Endothelial cell of hepatic sinusoid (primary cell): ENCODE measurements at regions not wholly inside any gene's neighbourhood (a gene's known extent, or its start where the extent isn't known, plus 50 kb on each side); places are given as distances from the start of the nearest gene placed in this dataset.

Experiments used
- in situ Hi-C: cut with HindIII; loops from 2 replicates; pipeline ENCODE4 v1.10.0; 2017; ENCODE audit warnings: low sequenced_read_pairs

DNA sequence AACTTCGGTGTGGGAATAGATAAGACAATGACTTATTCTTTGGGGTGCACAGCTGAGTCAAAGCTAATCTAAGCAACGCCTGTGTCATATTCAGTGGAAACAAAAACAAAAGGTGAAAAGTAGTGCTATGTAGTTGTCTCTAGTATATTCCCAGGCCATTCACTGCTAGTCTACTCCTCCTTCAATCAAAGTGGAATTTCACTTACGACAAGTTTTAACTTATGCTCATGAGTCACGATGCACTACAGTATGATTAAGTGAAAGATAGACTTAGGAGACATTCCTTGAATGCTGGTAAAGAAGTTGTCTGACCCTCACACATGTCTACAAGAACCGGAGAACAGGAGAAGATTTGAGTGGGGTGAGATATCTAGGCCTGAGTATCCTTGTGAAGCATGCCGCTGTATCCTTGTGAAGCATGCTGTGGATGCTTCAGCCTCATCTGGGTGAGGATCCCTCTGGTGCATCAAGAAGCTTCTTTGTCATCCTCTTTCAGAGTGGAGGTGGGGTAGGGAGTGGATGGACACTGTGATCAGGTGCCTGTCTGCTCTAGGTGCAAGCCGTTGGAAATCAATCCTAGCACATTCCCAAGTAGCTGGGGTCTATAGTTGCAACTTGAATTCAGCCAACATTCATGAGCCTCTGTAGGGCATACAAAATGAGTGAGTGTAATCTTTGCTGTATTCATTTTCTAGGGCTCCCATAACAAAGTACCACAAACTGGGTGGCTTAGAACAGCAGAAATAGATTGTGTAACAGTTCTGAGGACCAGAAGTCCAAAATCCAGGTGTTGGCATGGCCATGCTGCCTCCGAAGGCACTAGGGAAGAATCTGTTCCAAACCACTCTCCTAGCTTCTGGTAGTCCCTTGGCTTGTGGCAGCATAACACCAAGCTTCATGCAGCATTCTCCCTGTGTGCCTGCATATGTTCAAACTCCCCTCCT lies 173.5 kb upstream of the FN1 start:
- in situ Hi-C loops, result loop anchor here (5.0 to 10.0 kb wide), 3 partner anchors 65 to 132 kb away; no protein-coding TSS in a partner anchor

DNA sequence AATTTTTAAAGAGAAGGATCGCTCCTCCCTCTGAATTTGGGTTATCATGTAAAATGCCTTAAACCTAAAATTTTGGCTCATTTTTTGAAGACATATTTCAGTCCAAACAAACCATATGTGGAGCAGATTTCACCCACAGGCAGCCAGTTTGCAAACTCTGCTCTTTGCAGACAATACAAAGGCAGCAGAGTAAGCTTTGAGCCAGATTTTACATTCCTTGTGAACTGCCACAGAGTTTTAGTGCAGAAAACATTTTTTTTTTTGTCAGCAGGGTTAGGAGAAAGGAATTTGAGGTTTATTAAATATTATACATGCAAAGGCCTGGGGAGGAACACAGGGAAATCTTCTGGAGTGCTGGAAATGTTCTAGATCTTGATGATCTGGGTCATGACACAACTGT lies 171.9 kb upstream of the FN1 start:
- in situ Hi-C loops, result no loop called here

DNA sequence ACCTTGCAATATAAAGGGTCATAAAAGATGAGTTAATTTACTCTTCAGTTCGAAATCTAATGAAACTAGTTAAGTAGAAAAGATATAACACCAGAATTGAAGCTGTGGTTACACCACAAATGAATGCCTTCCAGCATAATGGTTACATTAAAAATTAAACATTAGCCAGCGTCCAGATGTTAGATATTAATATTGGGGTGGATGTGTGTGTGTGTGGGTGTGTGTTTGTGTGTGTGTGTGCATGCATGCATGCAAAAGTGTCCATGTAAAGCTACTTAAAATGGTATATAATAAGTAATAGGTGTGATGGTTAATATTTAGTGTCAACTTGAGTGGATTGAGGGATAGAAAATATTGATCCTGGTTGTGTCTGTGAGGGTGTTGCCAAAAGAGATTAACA lies 170.4 kb upstream of the FN1 start:
- in situ Hi-C loops, result no loop called here

DNA sequence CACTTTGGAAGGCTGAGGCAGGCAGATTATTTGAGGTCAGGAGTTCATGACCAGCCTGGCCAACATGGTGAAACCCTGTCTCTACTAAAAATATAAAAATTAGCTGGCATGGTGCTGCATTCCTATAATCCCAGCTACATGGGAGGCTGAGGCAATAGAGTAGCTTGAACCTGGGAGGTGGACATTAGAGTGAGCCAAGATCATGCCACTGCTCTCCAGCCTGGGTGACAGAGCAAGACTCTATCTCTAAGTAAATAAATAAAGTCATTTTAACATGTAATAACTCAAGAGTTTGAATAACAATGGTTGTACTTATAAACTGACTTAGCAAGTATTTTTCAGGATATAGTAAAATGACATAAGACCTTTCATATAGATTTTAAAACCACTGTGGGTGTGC lies 169.3 kb upstream of the FN1 start:
- in situ Hi-C loops, result no loop called here

DNA sequence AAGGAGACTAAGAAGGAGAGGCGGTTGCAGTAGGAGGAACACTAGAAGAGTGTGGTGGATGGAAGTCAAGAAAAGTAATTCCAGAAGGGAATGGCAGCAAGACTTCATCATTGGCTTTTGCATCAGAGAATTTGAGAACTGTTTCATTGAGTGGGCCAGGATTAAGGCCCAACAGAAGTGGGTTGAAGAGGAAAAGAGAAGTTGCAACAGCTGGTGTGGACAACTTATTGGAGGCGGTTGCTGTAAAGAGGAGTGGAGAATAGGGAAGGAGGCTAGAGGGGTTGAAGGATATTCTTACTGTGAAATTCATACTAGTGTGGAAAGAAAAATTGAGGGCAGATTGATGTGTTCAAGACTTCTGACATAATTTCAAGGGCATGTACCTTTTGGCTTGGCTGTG lies 168.7 kb upstream of the FN1 start:
- in situ Hi-C loops, result loop anchor here (5.0 kb wide), 1 partner anchor 47 kb away; no protein-coding TSS in a partner anchor

DNA sequence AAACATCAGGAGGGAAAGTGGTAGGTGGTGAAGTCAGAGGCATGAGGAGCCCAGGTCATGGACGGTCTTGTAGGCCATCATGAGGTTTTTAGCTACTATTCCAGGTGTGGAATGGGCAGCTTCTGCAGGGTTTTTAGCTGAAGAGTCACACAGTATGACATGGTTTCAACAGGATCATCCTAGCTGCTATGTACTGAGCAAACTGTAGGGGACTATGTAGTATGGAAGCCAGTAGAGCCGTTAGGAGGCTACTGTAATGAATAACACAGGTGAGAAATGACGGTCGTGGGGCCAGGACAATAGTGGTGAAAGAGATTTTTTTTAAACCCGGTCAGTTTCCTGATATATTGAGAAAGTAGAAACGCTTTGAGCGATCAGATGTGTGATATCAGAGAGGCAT lies 167.6 kb upstream of the FN1 start:
- in situ Hi-C loops, result loop anchor here (5.0 kb wide), 1 partner anchor 46 kb away; no protein-coding TSS in a partner anchor

DNA sequence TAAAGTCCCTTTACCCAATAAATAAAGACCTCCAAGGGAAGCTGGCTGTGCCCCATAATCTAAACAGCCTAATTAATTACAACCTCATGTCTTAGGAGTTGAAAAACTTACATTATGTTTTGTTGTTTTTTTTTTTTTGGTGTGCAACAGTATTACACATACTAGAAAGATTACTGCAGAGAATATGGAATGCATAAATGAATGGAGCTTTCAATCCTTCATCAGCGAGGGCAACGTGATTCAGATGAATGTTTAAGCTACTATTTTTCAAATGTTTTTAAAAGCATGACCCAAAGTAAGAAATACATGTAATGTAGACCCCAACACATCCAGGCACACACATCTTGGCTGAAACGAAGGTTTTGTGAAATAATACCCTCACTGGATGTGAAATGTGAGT lies 167.1 kb upstream of the FN1 start:
- in situ Hi-C loops, result loop anchor here (5.0 kb wide), 1 partner anchor 46 kb away; no protein-coding TSS in a partner anchor

DNA sequence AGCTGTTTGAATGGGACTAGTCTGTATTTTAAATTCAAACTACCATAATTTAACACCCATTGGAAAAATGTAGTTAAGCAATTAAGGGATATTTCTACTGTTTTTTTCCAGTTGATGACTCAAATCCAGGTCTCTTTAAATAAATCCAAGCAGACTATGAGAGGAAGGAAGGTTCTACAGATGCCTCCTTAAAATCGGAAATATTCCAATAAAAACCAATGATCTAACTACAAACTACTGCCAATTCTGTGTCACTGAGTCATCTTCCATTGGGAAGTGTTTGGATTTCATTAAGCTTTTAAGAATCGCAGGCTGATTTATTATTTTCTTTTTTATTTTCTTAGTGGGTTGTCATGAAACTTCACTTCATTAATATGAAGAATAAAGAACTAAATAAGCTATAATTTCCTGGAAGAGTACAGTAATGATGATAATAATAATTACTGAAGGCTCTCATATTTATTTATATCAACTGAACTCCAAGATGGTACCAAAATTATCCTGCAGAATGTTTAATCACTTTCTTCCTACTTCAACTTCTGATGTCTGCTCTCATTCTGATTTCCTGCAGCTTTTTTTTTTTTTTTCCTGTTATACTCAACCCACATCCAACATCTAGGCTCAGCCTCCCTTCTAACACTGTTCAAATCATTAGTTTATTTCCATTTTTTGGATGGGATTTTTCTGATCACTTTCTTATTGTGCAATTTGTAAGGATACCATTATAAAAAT lies 166.3 kb upstream of the FN1 start:
- in situ Hi-C loops, result loop anchor here (5.0 kb wide), 1 partner anchor 45 kb away; no protein-coding TSS in a partner anchor

DNA sequence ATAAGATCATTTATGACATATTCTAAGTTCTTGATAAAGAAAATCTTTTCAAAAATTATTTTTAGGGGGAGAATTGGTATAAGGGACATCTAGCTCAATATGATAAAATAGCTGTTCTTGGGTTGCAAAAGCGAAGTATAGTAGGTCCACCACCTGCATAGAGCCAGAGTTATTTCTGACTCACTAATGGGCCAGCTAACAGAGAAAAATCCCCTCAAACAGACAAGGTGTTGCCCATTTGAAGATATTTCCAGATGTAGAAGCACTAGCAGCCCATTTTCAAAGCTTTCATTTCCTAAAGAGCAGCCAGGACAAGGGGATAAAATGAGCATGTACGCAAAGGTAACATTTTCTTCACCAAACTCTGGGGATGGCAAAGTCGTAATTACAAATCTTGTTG lies 165.7 kb upstream of the FN1 start:
- in situ Hi-C loops, result loop anchor here (5.0 kb wide), 1 partner anchor 44 kb away; no protein-coding TSS in a partner anchor

DNA sequence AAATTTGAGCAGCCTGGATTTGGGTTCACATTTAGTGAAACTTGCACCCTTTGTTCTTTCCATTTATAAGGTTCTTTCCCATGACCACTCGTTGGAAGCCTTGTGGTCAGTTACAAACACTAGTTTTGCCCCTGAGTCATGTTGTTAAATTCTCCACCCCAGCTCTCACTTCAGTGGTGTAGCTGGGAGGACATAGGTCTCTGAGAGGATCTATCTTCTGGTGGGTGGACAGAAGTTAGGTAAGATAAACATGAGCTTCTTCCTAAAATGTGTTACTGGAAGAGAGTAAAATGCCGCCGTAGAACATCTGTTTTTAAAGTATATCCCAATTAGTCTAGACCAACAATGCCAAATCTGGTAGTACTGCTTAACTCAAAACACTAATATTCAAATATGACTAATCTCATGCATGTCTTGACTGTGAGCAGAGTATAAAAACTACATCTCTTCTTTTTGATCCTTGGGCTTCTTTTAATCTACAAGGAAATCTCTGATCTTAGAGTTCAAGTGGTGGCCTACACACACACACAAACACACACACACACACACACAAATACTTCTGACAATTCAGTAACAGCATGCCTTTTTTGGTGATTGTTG lies 162.6 kb upstream of the FN1 start:
- in situ Hi-C loops, result no loop called here

DNA sequence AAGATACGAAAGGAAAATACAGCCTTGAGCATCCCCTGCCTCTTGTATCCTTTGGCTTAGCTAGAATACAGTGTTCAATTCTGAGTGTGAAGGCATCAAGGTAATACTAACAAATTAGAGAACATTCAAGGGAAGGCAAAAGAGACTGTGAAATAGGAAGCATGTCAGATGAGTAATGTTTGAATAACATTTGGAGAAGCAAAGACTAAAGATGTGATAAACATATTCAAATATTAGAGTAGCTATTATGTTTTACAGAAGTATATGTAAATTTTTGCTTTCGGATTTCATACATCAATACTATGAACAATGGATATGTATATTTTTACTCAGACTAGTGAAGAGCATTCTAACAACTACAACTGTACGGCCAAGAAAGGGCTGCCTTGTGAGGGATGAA lies 161.7 kb upstream of the FN1 start:
- in situ Hi-C loops, result no loop called here

DNA sequence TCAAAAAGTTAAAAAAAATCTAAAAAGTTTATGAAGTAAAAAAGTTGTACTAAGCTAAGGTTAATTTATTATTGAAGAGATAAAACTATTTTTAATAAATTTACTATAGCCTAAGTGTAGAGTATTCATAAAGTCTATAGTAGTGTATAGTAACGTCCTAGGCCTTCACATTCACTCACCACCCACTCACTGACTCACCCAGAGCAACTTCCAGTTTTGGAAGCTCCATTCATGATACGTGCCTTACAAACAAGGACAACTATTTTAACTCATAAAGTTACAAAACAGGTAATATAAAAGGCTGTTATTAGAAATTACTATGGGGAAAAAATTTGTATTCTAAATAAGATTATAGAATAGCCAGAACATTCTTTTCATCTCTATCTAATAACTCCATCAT lies 158.9 kb upstream of the FN1 start:
- in situ Hi-C loops, result loop anchor here (5.0 kb wide), 1 partner anchor 67 kb away; no protein-coding TSS in a partner anchor

DNA sequence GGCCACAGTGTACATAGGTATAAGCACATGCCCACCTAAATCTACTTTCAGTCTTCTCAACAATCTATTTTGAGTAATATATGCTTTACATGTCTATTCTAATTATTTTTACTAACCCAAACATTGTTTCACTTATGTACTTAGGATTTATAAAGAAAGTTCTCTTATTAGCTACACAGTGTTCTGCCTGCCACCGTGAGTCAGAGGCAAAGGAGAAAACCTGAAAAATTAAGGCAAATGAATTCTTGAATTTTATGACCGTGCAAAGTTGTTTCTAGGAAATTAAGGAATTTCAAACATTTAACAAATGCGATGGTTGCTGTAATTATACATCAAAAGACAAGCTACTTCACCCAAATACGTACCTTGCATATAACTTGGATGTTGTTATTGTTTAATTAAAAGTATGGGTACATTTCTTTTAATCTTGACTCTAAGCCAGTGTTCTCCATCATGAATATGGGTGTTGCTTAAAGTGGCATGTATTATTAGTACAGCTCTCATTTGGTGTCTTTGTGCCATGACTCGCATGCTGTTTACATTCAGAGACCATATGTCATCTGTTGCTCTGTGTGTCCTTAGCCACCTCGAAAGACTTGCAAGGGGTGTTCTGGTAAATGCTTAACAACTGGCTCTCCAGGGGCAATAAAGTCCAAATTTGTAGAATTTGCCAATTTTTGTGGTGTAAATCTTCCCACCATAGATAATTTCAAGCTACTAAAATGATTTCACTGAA lies 154.3 kb upstream of the FN1 start:
- in situ Hi-C loops, result loop anchor here (5.0 kb wide), 1 partner anchor 63 kb away; no protein-coding TSS in a partner anchor

DNA sequence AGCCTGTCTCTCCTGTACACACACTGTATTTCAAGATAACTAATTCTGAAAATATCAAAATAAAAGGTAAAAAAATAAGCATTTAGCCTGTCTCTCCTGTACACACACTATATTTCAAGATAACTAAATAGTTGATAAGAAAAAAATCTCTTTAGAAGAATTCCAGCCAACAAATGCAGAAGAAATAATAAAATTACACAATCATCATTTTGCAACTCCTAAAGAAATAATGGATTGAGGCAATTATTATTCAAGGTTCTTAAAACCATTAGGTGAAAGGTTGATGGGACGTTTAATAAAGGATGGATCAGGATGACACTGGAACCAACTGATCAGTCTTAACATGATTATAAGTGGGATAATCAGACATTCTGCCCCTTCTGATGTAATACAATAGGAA lies 148.0 kb upstream of the FN1 start:
- in situ Hi-C loops, result no loop called here

DNA sequence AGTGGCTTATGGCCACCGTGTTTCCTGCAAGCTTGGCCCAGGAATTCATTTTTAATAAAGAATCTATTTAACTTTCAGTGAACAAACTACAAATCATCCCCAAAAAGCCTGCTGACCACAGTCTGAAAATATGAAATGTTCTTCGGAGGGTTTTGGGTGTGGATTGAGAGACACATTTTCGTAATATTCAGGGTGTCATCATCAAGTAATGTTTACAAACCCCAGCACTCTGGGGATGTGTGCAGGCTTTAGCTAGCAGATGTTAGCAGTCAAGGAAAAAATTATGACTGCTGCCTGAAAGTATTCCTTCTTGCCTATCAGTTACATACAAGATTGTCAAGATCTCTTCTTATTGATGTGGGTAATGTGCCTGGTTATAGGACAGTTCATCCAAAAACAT lies 143.9 kb upstream of the FN1 start:
- in situ Hi-C loops, result no loop called here

DNA sequence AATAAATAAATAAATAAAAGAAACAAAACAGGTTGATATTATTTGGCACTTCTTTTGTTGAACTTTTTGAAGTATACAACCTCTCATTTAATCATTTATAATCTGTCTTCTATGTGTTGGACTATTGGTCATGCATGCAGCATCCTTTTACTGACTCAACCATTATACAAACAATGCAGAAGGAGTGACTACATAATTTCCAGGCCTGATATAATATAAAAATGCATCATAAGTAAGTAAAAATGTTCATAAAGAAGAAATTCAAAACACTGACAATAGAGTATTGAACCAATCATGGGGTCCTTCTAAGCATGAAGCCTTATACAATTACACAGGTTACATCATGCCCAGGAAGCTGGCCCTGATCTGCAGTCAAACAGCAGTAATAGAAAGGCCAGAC lies 141.5 kb upstream of the FN1 start:
- in situ Hi-C loops, result no loop called here

DNA sequence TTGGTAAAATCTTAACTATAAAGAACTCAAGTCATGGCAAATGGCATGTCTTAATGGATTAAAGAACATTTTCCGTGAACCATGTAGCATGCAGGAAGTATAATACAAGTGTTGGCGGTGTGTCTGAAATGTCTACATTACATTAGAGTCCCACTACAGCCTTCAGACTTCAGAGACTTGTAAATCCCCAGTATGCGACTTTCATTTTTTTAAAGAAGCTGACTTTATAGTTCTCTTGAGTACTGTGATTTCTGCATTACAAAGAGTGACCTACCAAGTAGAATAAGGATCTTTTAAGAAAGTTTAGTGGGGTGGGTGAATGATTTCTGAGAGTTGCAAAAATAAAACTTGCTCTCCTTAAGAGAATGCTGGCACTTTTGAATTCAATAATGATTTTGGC lies 140.7 kb upstream of the FN1 start:
- in situ Hi-C loops, result no loop called here

DNA sequence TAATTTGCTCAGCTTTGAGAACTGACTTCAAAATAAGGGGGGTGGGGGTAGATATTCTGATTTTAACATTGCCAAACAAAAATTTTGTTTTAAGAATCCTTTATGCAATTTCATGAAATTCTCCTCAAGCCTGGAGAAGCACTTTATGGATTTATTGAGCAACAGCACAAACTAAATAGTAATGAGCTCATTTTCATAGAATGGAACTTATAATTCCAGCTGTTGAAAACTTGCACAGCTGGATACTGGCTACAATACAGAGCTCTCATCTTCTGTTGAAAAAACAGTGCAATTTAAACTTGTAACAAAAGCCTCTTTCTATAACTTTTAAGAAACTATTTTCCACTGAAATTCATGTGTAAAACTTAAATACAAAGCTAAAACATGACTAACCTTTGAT lies 137.6 kb upstream of the FN1 start:
- in situ Hi-C loops, result no loop called here

DNA sequence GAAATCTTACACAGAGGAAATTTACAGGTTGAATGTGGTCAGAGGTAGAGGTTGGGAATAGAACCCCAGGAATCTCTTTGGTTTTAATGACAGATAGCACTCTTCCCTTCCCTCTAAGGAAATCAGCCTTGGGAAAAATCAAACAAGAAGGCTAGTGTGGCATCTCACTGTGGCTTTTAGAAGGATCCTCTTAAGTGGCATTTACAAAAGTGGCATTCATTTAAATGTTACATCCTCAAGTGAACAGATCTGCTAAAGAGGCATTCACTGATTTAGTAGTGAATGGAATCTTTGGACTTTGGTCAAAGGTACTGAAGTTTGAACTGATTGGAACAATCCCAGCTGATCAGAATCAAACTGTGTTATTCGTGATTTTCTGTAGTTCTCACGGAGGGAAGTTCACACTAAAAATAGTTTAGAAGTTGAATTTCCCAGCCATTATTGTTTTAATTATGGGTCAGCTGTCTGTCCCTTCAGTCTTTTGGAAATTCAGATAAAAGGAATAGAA lies 136.5 kb upstream of the FN1 start:
- in situ Hi-C loops, result no loop called here

DNA sequence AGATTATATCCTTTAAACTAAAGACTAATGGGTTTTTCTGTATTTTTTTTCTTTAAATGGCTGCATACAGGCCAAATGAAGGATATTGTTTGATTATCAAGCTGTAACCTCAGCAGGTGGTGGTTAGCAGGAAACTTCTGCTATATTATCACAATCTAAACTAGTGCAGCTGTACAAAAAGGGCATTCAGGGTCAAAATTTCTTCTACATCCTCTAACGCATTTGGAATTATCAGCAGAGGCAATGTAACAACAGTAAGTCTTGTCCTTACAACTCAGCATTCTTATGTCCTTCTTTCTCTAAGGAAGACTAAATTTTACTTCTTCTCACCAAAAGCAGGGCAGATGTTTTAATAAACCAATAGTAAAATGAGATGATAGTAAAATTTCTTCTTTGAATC lies 135.8 kb upstream of the FN1 start:
- in situ Hi-C loops, result no loop called here
